ENCODE measurements at regions not wholly inside any gene's neighbourhood (a gene's known extent, or its start where the extent isn't known, plus 50 kb on each side); places are given as distances from the start of the nearest gene placed in this dataset.

DNA sequence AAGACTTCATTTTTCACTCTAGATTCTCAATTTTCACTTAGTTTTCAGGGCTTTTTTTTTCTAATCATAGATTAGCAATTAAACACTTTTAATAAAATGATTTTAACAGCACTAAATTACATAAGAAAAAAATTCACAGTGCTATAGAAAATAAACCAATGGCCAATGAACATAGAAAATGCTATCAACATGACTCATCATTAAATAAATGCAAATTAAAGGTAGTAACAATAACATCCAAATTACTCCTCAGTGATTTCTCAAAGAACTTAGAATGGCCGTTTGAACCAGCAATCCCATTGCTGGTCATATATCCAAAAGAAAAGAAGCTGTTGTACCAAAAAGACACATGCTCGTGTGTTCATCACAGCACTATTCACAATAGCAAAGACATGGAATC, 1058.9 kb downstream of the UQCRFS1 start:
- H3K4me3 Mint-ChIP-seq = no peak overlapping the region
- Histone ChIP-seq H4K8ac (replicated peaks; ENCODE audit: insufficient read length, low read depth, low read length) (no peak overlapping the region), H3K79me2 (ENCODE audit: insufficient read depth, low read length) (no peaks in the 10 kb centered on the region), H4K91ac (ENCODE audit: insufficient read length, low read depth, low read length) (no peak overlapping the region), H3K27me3 (ENCODE audit: insufficient read depth, low read length) (no peaks in the 10 kb centered on the region), H3K4me2 (ENCODE audit: insufficient read depth, insufficient read length, low read length) (no peak overlapping the region), H2AK5ac (ENCODE audit: insufficient read length, low read length) (no peak overlapping the region), H2BK5ac (ENCODE audit: insufficient read length, low read length) (no peak overlapping the region), H3K18ac (ENCODE audit: insufficient read length, low read depth, low read length) (no peak overlapping the region), H2BK20ac (ENCODE audit: low read depth, low read length, poor library complexity, severe bottlenecking) (no peak overlapping the region), H3T11ph (ENCODE audit: low read length) (no peak overlapping the region), H4K20me1 (ENCODE audit: control insufficient read depth, insufficient read depth, insufficient read length) (no peaks in the 10 kb centered on the region), H2BK12ac (ENCODE audit: insufficient read length, low read depth, low read length) (no peak overlapping the region), H3K56ac (ENCODE audit: insufficient read length, low read depth, low read length) (no peak overlapping the region), H3K23me2 (ENCODE audit: insufficient read length, low read depth, low read length, poor library complexity, severe bottlenecking) (no peaks in the 10 kb centered on the region), H3K27ac (ENCODE audit: insufficient read length, low read depth, low read length) (no peak overlapping the region), H2AFZ (ENCODE audit: low read length) (no peak overlapping the region), H3K9ac (ENCODE audit: extremely low read depth, insufficient read length, low read length) (no peak overlapping the region), H3K4ac (ENCODE audit: low read depth, low read length) (no peak overlapping the region), H2BK15ac (ENCODE audit: low read depth, low read length) (no peak overlapping the region), H3K9me3 (ENCODE audit: control insufficient read depth, low read depth, low read length) (no peaks in the 10 kb centered on the region), H2BK120ac (ENCODE audit: low read depth, low read length, poor library complexity, severe bottlenecking) (no peak overlapping the region), H4K5ac (ENCODE audit: insufficient read length, low read depth, low read length) (no peak overlapping the region), H3K79me1 (ENCODE audit: insufficient read depth, low read depth, low read length, poor library complexity, severe bottlenecking) (no peaks in the 10 kb centered on the region), H3K14ac (ENCODE audit: insufficient read depth, low read length) (no peak overlapping the region), H3K4me1 (ENCODE audit: insufficient read depth, low read length) (no peaks in the 10 kb centered on the region), H3K23ac (ENCODE audit: insufficient read length, low read depth, low read length) (no peak overlapping the region)
- H3K27ac Mint-ChIP-seq = no peak overlapping the region
- H3K27me3 Mint-ChIP-seq (ENCODE audit: low read depth) = no peaks in the 10 kb centered on the region; the same call in 1 of the 2 replicates
- H3K9me3 Mint-ChIP-seq = peaks cover 1 to 3% of the 10 kb centered on the region in 2 experiments; a peak in 2 of 5 replicates
- peaks cover 13 to 16% of the 10 kb centered on the region in 2 experiments for H3K4me1 Mint-ChIP-seq
- no CpG with 5 or more reads among the region's 2 CpGs for WGBS (ENCODE audit: extremely low coverage, insufficient read length, low lambda C conversion rate)
- TF ChIP-seq, protein P1, sequence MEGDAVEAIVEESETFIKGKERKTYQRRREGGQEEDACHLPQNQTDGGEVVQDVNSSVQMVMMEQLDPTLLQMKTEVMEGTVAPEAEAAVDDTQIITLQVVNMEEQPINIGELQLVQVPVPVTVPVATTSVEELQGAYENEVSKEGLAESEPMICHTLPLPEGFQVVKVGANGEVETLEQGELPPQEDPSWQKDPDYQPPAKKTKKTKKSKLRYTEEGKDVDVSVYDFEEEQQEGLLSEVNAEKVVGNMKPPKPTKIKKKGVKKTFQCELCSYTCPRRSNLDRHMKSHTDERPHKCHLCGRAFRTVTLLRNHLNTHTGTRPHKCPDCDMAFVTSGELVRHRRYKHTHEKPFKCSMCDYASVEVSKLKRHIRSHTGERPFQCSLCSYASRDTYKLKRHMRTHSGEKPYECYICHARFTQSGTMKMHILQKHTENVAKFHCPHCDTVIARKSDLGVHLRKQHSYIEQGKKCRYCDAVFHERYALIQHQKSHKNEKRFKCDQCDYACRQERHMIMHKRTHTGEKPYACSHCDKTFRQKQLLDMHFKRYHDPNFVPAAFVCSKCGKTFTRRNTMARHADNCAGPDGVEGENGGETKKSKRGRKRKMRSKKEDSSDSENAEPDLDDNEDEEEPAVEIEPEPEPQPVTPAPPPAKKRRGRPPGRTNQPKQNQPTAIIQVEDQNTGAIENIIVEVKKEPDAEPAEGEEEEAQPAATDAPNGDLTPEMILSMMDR (conservative IDR thresholded peaks at IDR 0.05) = no peak
- no peak for DNase-seq
- H3K36me3 Mint-ChIP-seq (ENCODE audit: insufficient read depth in 1 of 3, low read depth in 3 of 3) = peaks cover 0 to 3% (median 0%) of the 10 kb centered on the region in 3 experiments; a peak in 2 of 7 replicates
